ENCODE measurements at regions not wholly inside any gene's neighbourhood (a gene's known extent, or its start where the extent isn't known, plus 50 kb on each side); places are given as distances from the start of the nearest gene placed in this dataset.

GRCh38 chr4:46441136-46441859, 51.4 kb upstream of the GABRA2 start:
- DNase-seq: no peak
